Activated naive CD4-positive, alpha-beta T cell treated with anti-CD3 and anti-CD28 coated beads for 36 hours (primary cell): ENCODE measurements at regions not wholly inside any gene's neighbourhood (a gene's known extent, or its start where the extent isn't known, plus 50 kb on each side); places are given as distances from the start of the nearest gene placed in this dataset.

Experiments used
- CTCF ChIA-PET: fragments of 350-600 bp; sonication (Branson Sonifier 250); formaldehyde crosslinking; loops from one replicate; lab custom pipeline; 2021; ENCODE audit warnings: antibody characterized with exemption; lab: Charles Lee
- DNase-seq: peaks from one replicate; pipeline ENCODE4 v3.0.0-alpha.2; 2020
- H3K27ac Mint-ChIP-seq: one replicate; pipeline ENCODE4 v1.8.0; 2021; ENCODE audit warnings: mild to moderate bottlenecking, mixed read lengths
- H3K27me3 Mint-ChIP-seq: one replicate; pipeline ENCODE4 v1.8.0; 2021; ENCODE audit warnings: low read depth, mixed read lengths
- H3K36me3 Mint-ChIP-seq: one replicate; pipeline ENCODE4 v1.8.0; 2021; ENCODE audit warnings: low read depth, mixed read lengths
- H3K4me1 Mint-ChIP-seq: one replicate; pipeline ENCODE4 v1.8.0; 2021; ENCODE audit warnings: low read depth, mixed read lengths
- H3K4me3 Mint-ChIP-seq: one replicate; pipeline ENCODE4 v1.8.0; 2021; ENCODE audit warnings: mild to moderate bottlenecking, moderate library complexity, mixed read lengths
- H3K9me3 Mint-ChIP-seq: one replicate; pipeline ENCODE4 v1.8.0; 2021; ENCODE audit warnings: mixed read lengths
- intact Hi-C: fragments of 100-400 bp; cut with micrococcal nuclease; formaldehyde crosslinking; loops from one replicate; pipeline ENCODE4 v1.15.1; 2023

DNA sequence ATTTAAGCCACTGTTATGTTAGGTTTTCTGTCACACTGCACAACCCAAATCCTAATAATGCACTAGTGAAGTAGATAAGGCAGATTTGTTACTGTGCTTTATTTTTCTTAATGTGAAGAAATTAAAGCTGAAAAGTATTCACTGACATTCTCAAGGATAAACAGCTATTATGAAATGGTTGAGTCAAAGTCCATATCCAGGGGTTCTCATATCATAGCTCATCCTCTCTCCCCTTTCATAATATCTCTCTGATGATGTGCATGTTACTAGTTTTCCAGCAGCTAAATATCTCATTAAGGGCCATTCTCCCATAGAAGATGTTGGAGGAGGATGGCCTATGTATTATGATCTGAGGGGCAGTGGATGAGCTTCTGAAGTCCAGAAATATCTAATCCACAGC lies 53.6 kb upstream of the CCDC190 start:
- Mint-ChIP-seq H3K27ac (no peak overlapping the region), H3K27me3 (peaks cover 20% of the 10 kb centered on the region), H3K4me1 (no peaks in the 10 kb centered on the region), H3K9me3 (peaks cover 6% of the 10 kb centered on the region), H3K4me3 (no peak overlapping the region), H3K36me3 (no peaks in the 10 kb centered on the region)
- CTCF ChIA-PET: interaction anchor here (1.4 kb wide), 1 partner anchor 26 kb away, joined by 4 read pairs; no protein-coding TSS in a partner anchor
- DNase-seq: no peak
- intact Hi-C loops: no loop called here

DNA sequence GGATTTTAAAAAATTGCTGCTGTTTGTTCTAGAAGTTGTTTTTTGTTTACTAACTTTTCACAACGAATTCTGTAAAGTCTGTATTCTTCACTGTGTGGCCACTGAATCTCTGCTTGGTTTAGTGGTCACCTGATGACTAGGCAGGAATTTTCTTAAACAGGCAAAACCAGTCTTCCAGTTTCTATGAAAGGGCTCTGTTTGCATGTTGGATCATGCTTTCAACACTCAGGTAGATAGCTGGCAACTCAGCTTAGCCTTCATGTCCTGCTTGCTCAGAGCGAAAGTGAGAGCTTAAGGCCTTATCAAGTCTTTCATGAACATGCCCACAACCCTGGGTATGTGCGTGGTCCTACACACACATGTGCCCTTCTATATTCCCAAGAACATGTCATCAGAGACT lies 52.4 kb upstream of the CCDC190 start:
- H3K27me3 Mint-ChIP-seq: peaks cover 17% of the 10 kb centered on the region
- intact Hi-C loops: no loop called here

GRCh38 chr1:162912061-162912667 lies 51.2 kb upstream of the CCDC190 start:
- CTCF ChIA-PET: no interaction called here
- Mint-ChIP-seq H3K27me3 (peaks cover 13% of the 10 kb centered on the region), H3K36me3 (no peaks in the 10 kb centered on the region), H3K9me3 (peaks cover 6% of the 10 kb centered on the region), H3K4me1 (no peaks in the 10 kb centered on the region), H3K27ac (no peak overlapping the region), H3K4me3 (no peak overlapping the region)
- DNase-seq: no peak
- intact Hi-C loops: no loop called here

More for the DNA sequence above, 52.4 kb upstream of the CCDC190 start:
- Mint-ChIP-seq H3K36me3 (no peaks in the 10 kb centered on the region), H3K4me1 (no peaks in the 10 kb centered on the region), H3K4me3 (no peak overlapping the region), H3K27ac (no peak overlapping the region), H3K9me3 (peaks cover 6% of the 10 kb centered on the region)
- no peak for DNase-seq
- CTCF ChIA-PET: no interaction called here
